ENCODE measurements at regions not wholly inside any gene's neighbourhood (a gene's known extent, or its start where the extent isn't known, plus 50 kb on each side); places are given as distances from the start of the nearest gene placed in this dataset.

DNA sequence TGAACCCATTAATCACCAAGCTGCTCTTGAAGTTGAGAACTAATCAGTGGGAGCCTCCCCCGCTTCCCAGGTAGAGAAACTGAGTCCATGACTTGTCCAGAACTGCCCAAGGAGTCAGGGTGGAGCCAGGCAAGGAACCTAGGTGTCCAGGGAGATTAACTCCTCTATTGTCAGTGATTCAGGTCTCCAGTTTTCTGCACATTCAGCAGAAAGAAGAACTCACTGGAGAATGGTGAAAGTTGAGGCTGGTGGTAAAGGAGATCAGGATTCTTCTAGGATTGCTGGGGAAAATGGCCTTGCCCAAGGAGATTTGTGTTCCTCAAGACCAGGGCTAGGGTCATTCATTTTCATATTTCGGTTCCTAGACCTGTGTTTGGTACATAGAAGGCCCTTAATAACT is 87.2 kb upstream of the CISTR start:
- no peak for DNase-seq (ENCODE audit: low spot score)

DNA sequence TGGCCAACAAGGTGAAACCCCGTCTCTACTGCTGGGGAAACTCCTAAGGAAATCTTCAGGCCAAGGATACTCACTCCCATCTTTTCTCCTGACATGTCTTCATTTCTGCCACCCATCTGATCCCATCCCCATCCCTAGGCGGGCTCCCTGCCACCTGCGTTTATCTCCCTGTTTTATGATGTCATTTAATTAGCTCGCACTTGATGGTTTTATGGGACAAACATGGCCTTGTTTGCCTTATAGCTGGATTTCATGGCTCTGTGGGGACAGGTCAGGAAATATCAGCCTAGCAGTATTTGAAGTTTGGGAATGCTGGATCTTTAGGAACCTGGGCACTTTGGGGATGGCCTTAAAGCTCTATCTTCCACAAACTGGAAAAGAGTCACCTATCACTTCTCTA is 88.5 kb upstream of the CISTR start:
- DNase-seq (ENCODE audit: low spot score) = no peak

DNA sequence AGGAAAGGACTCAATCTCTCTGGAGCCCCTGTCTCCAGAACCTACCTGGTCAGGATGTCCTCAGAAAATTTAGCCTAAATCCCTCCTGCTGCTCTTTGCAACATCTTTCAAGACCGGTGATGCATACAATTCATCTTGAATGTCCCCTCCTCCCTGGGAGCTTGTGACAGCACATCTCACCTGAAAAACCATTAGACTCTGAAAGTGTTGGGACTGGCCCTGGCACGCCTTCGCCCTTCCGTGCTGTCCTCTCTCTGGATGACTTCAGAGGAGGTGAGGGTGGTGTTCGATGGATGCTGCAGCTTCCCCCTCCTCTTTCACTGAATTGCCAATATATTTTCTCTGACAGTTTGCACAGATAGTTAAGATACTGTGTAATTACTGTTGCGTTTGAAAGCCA is 90.9 kb upstream of the CISTR start:
- DNase-seq (ENCODE audit: low spot score) = no peak

DNA sequence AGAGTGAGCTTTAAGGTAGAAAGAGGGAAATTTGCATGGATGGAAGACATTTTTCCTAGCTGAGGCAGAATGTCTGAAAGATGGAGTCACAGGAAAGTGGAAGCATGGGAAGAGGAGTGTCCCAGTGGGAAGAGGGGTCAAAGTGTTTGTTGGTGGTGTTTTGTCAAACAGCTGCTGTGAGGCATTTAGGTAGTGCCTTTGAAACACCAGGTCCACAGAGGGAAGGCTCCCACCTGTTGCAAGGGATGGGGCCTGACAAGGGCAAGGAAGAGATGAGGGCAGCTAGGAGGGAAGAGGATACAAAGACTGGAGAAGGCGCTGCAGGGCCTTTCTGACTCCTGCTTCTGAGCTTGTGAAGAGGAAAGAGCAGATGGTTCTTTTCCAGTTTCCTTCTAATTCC is 91.8 kb upstream of the CISTR start:
- DNase-seq (ENCODE audit: low spot score) = no peak

DNA sequence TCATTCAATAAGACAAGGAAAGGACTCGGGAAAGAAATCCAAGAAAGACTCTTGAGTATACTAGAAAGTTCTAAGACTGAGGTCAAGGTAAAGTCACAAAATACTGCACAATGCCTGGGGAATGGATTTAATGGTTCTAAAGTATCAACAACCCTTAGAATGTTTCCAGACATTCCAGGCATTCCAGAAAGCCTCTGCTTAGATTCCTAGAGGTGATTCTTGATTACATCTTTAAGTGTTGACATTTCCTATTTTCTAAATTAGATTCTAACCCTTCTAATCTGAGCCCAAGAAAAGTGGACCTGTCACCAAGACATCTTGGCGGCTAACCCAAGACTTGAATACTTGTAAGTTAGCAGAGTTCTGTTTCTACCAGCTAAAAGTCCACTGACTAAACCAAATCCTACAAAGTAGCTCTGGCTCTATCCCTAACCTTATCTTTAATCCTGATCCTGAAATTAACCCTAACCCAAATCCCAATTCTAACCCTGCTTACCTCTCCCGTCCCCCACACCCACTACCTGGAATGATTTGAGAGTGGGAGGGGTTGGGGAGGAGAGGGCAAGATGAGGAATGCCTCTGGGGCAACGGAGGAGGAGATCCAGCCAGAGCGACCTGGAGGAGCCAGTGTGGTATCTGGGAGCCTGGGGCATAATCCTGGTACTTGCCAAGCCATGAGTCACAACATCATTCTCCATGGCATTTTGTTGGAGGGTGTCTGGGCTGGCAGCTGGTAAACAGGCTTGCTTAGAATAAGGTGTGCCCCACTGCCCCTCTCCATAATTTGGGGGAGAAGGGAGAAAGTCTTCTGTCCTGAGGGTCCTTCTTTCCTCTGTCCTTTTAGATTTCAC is 93.4 kb upstream of the HOXC13 start:
- peak; percentile 37 for DNase-seq (ENCODE audit: low spot score)

DNA sequence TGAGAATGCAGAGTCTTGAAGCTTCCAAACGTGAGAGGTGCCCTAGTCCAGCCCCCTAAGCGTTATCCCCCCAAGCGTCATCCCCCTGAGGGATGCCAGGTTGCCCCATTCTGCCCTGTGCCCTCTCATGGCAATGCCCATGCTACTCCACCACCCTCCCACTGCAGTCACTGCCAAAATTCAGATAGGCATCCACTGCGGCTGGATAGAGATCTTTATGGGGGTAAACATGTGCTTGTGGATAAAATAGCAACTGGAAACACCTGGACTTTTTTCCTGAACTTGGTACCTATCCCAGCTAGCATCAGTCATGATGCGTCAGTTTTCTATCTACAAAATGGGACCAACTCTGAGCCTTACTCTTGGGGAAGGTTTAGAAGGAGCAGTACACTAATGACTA is 92.7 kb upstream of the HOXC13 start:
- DNase-seq (ENCODE audit: low spot score) = no peak

DNA sequence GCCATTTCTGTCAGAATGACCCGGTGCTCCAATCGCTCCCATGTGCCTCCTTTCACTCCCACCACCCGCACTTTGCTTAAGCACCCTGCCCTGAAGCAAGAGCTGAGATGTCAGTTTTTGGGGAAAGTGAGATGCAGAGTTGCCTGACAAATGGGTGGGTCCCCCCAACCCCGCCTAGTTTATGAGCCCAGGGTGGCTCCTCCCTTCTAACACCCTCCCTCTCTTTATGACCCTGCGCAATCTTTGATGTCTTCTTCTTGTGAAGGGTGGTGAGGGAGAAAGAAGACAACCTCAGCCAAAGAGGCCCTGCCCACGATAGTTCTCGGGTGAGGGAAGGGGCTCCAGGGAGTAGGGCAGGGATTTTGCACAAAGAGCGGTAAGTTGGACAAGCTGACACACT is 89.5 kb upstream of the HOXC13 start:
- DNase-seq (ENCODE audit: low spot score) = no peak

DNA sequence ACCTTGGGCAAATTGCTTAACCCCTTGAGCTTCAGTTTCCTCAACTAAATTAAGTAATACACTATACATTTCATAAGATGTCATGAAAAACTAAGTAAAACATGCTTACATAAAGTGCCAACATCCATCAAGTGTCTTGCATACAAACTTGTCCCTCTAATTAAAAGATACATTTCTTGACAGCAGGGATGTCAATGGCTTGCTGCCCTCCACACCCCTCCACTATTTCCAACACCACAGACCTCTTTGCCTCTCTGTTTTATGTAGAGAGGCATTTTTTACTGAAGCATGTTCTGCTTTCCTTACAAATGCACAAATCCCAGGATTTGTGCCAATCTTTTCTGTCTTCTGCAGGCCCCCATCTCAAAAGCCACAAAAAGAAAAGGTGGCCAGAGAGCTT is 89.0 kb upstream of the HOXC13 start:
- no peak for DNase-seq (ENCODE audit: low spot score)

DNA sequence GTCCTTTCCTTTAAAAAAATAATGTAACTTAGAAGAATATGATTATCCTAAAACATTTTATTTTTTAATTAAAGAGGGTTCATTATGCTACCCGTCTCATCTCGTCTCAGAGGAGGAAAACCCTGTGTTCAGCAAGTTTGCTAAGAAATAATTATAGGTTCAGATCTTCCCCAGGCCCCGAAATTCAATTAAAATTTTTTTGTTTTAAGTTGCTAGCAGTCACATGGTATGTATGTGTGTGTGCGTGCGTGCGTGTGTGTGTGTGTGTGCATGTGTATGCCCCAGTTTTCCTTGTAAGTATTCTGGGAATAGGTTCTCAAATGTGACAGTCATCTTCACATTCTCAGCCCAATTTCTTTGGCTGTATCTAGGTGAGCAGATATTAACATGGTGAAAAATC is 86.6 kb upstream of the HOXC13 start:
- DNase-seq (ENCODE audit: low spot score) = no peak

DNA sequence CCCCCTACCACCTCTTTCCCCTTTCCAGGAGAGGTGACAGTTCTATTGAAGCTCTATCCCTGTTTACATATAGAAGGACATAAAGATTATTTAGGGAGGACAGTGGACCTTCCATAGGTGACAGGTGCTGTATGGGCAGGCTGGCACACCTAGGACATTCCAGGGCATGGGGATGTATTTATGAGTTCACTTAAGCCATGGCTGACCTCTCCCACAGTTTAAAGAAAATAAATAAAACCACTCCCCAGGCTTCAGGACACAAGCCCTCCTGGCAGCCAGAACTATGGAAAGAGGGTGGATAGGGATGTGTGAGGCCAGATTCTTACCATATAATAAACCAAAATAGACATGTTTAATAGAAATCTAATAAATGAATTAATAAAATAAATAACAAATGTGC is 85.6 kb upstream of the HOXC13 start:
- no peak for DNase-seq (ENCODE audit: low spot score)

DNA sequence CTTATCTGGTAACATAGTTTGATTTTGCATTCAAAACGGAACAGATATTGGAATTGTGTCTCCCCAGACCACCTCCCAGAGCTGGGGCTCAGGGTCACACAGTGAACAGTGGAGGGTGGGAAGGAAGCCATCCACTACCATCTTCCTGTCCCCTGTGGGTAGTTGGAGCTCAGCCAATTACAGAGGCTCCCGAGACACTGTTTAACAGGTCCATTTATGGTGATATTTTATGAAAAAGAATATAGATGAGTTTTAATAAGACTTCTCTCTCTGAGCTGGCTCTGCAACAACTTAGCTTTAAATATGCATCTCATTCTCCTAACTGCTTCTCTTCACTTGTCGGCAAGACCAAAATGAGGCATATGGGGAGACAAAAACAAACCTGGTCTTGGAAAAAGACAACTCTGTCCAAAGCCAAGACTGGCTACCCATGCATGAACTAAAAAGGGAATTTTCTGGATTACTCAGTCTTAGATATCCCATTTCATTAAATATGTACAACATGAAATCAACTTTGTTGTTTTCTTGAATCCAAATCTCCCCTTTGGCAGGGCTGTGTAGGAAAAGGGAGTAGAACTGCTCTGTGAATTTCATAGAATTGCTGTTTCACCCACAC is 83.8 kb upstream of the HOXC13 start:
- DNase-seq (ENCODE audit: low spot score) = no peak

DNA sequence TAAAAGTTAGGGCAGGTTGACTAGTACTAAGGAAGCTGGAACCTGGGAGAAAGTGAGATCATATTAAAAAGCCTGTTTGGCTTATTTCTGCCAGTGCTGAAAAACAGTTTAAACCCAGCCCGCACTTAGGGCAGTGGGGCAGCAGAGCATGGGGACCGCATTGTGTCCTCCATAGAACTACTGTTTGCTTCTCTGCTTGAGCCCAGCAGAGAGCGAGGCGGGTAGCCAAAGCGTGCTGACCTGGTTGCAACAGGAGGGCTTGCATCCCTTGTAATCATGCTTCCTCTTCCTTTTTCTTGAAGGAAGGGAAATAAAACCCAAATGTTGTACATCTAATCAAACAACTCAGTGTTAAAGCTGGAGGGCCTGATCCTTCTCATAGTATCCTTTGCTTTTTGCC is 82.5 kb upstream of the HOXC13 start:
- no peak for DNase-seq (ENCODE audit: low spot score)

DNA sequence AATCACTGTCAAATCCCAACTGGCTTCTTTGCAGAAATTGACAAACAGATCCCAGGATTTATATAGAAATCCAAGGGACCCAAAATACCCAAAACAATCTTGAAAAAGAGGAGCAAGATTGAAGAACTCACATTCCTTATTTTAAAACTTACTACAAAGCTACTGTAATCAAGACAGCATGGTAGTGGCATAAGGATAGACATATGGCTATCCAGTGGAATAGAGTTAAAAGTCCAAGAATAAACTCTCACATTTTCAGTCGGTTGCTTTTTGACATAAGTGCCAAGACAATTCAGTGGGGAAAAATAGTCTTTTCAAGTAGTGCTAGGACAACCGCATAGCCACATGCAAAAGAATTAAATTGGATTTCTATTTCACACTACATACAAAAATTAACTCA is 81.0 kb upstream of the HOXC13 start:
- no peak for DNase-seq (ENCODE audit: low spot score)

DNA sequence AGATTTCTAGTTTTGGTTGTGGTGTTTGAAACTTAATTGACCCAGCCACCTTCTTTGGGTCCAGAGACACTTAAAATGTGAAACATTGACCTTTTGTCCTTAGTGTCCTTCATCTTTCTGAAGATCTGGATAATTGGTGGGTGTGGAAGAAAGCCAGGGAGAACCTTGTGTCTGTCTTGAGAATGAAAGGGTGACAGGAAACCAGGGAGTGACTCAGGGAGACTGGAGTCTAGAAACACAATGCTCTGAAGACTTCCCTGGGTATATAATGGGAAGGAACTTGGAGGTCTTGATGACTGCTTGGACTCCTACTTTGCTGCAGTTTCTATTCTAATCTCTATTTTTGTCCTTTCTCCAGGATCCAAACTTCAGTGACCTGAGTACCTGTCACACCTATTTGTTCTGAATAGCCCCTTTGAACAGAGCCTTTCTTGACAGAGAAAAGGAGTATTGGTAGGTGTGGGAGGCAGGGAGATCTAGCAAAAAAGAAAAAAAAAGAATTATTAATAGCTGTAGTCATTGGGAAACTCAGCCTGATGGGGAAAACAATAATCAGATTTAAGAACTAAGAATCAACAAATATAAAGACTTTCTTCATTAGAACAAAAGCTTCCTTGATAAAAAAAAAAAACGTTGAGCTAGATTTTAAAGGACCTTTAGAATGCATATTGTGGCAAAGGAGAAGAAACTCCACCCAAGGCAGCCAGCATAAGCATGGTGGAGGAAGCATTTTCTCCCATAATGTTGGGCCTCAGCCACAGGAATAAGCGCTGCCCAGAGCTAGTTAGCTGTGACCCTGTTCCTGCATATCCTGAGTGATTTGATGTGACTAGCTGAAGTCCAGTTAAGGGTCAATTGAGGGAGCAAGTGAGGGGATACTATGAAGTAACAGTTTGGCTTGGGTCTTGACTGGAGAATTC is 77.9 kb upstream of the HOXC13 start:
- DNase-seq (ENCODE audit: low spot score) = no peak

DNA sequence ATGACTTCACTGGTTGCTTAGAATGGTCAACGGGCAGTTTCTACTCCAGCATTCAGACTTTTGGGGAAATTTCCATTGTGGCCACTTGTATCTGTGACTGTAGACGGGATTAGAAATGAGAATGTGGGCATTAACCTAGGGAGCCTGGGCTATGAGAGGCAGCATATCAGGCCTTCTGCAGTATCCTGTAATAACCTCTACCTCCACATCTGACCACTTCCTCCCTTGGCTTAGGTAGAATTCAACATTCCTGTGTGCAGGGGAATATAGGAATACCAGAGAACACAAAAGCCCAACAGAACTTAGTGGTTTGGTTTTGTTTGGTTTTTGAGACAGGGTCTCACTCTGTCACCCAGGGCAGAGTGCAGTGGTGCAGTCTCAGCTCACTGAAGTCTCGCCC is 76.4 kb upstream of the HOXC13 start:
- DNase-seq (ENCODE audit: low spot score) = no peak

DNA sequence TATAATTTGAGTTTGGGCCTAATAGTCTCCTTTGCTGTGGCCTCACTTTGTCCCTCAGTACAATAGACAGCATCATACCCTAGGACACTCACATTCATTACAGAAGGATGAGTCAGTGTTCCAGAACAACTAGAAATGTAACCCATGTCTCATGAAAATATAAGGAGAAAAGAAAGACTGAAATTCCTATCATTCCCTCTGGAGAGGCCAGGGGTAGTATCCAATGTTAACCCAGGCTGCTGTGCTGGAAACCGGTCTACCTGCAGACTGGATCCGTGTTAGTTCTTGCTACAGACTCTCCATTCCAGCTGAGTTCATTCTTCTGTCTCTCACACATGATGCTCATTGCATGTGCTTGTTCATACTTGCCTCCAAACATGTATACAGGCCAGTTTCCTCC is 75.8 kb upstream of the HOXC13 start:
- DNase-seq (ENCODE audit: low spot score) = no peak

DNA sequence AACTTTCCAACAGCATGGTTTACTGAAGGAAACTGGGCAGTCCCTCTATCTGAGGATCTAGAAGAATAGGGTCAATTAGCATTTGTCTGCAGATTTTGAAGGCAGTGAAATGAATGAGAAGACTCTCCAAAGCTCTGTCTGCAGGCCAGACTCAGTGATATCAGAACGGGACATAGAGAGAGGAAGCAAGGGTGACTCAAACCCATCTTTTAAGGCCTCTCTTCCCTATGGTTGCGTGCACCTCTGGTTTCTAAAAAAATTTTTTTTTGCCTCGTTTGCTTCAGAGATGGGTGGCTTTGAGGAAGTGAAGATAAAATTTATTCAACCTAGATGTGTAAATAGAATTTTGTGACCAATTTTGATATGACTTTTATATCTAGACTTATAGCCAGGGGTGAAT is 71.9 kb upstream of the HOXC13 start:
- DNase-seq (ENCODE audit: low spot score) = no peak

DNA sequence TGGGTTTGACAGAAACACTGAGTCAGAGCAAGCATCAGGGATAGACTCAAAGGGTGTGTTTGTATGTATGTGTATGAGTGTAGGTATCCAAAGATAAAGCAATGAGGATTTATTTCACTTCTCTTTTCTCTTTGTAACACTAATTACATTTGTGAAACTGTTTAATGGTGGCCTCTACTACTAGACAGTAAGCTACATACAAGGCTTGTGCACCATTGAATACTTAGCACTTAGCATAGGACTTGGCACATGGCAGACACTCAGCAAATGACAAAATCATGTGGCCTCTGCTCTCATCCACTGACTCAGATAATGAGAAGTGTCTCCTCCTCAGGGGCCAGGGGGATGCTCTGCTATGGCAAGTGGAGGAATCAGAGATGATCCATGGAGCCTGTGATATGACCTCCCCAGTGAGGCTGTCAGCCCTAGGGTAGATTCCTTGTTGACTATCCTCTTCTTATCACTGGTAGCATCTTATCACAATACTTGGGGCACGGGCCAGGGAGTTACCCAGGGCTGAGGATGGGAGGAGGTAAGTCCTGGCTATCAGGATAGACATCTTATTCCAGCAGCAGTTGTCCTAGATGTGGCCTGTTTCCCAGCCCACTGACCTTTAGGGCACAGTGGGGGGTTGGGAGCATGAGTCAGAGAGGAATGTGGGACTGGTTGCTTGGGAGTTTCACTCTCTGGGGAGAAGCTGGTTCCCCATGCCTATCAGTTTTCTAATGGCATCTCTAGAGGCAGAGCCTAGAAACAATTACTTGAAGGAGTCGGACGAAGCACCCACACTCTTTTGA is 71.2 kb upstream of the HOXC13 start:
- DNase-seq (ENCODE audit: low spot score) = peak; percentile 63

DNA sequence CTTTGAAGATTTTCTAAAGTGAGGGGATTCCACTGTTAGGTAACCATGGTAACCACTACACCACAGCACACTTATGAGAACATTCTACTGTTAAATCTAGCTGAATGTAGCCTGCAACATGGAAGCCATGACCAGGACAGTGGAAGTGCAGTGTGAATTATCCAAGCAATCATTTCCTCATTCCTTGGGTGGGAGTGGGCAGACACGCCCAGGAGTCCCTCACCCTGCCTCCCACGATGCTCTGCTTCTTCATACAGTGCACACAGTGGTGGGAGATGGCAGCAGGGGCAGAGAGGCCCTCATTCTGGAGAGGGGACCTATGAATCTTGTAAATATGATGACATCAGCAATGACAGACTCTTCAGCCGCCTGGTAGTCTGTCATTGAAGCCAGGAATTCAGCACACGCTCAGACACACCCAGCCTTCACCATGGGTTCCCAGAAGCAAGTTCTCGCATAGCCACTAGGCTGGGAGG is 70.1 kb upstream of the HOXC13 start:
- DNase-seq (ENCODE audit: low spot score) = no peak

DNA sequence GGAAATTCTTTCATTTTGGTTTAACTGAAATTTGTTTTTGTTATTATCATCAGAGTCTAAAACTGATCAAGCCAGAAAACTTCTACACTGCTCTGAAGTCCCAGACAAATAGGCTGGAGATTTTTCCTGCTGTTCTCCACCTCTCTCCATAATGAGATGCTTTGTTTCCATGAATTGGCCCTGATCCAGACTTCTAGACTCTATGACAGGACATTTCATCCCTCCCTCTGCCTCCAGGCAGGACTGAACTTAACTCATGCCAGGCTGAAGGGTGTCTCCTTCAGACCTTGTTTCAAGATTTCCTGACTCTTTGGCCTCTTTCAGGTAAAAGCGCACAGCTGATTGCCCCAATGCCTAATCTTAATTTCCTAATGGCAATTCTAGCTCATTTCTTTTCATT is 69.1 kb upstream of the HOXC13 start:
- no peak for DNase-seq (ENCODE audit: low spot score)

DNA sequence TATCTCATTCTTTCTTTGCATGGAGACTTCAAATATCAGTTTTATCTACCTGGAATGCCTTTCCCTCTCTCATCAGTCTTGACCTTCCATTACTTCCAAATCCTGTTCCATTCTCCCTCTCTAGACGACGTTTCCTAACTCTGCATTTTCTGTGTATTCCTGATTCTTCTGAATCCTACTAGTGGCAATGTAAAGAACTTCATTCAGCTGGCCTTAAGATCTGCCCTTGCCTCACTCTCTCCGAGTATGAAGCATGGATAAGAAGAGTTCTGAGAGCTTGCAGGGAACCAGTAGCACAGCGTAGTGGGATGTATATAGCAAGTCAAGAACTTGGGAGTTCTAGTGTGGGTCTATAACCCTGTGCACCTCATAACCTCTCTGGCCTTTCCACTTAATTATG is 68.5 kb upstream of the HOXC13 start:
- no peak for DNase-seq (ENCODE audit: low spot score)

DNA sequence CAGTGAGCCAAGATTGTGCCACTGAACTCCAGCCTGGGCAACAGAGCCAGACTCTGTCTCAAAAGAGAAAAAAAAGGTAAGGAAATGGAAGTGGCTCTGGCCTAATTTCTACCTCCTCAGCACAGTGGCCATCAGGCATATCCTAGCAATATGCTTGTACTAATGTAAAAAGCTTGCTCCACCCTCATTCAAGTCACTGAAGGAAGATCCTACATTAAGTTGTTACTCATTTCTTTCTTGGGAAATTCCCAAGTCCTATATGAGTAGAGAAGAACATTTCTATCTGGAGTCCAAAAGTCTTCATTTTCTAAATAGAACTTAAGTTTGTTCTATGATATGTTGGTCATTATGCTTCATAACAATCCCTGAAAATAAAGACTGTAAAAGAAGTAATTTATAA is 67.3 kb upstream of the HOXC13 start:
- no peak for DNase-seq (ENCODE audit: low spot score)

Measured in iPS-NIHi11 (cell line).